Posterior vena cava (tissue), 2 donors: ENCODE measurements at regions not wholly inside any gene's neighbourhood (a gene's known extent, or its start where the extent isn't known, plus 50 kb on each side); places are given as distances from the start of the nearest gene placed in this dataset.

Experiments used
- DNase-seq: peaks from one replicate; pipeline ENCODE4 v3.0.0-alpha.2; 2020; ENCODE audit warnings: low spot score
- intact Hi-C, 2 donors: fragments of 100-400 bp; cut with DNase I; formaldehyde crosslinking; loops; one replicate each; pipeline versions ENCODE4 v1.14.1 to v1.14.2; 2022 to 2023
- donor health status: DM: yes; HTN: yes; CAD: no.
- donor health status: DM: yes; HTN: yes; CAD: no.

- intact Hi-C loops = no loop called here
These were observed 172.3 kb upstream of the TBCA start for GRCh38 chr5:77948476-77948875.

GRCh38 chr5:77947041-77947428 is 170.9 kb upstream of the TBCA start:
- DNase-seq = no peak
- intact Hi-C loops = no loop called here

More at GRCh38 chr5:77948476-77948875, 172.3 kb upstream of the TBCA start:
- no peak for DNase-seq

- intact Hi-C loops = no loop called here
- DNase-seq = no peak
These were observed 170.4 kb upstream of the TBCA start for GRCh38 chr5:77946381-77947040.

GRCh38 chr5:77945874-77946273 is 169.7 kb upstream of the TBCA start:
- intact Hi-C loops = no loop called here
- DNase-seq = no peak

- intact Hi-C loops = no loop called here
- DNase-seq = no peak
These were observed 168.7 kb upstream of the TBCA start for GRCh38 chr5:77944757-77945340.

- DNase-seq = no peak
- intact Hi-C loops = no loop called here
These were observed 167.7 kb upstream of the TBCA start for GRCh38 chr5:77943851-77944250.

GRCh38 chr5:77942578-77943239 is 166.6 kb upstream of the TBCA start:
- intact Hi-C loops = no loop called here
- no peak for DNase-seq

- DNase-seq = no peak
- intact Hi-C loops = no loop called here
These were observed 161.1 kb upstream of the TBCA start for GRCh38 chr5:77937015-77937908.

- intact Hi-C loops = no loop called here
- no peak for DNase-seq
These were observed 160.2 kb upstream of the TBCA start for GRCh38 chr5:77936365-77936693.

- intact Hi-C loops = no loop called here
- no peak for DNase-seq
These were observed 159.6 kb upstream of the TBCA start for GRCh38 chr5:77935506-77936364.

- intact Hi-C loops = no loop called here
- no peak for DNase-seq
These were observed 152.7 kb upstream of the TBCA start for GRCh38 chr5:77928776-77929300.

- intact Hi-C loops = no loop called here
- no peak for DNase-seq
These were observed 150.2 kb upstream of the TBCA start for GRCh38 chr5:77926337-77926736.

- intact Hi-C loops = no loop called here
- DNase-seq = no peak
These were observed 149.4 kb upstream of the TBCA start for GRCh38 chr5:77925503-77925902.

- no peak for DNase-seq
- intact Hi-C loops = no loop called here
These were observed 147.9 kb upstream of the TBCA start for GRCh38 chr5:77924081-77924480.

- intact Hi-C loops = no loop called here
- no peak for DNase-seq
These were observed 147.5 kb upstream of the TBCA start for GRCh38 chr5:77923666-77924065.

- intact Hi-C loops = no loop called here
- DNase-seq = no peak
These were observed 145.1 kb upstream of the TBCA start for GRCh38 chr5:77921094-77921768.

GRCh38 chr5:77920359-77921058 is 144.4 kb upstream of the TBCA start:
- intact Hi-C loops = no loop called here
- DNase-seq = no peak

- DNase-seq = no peak
- intact Hi-C loops = no loop called here
These were observed 139.2 kb upstream of the TBCA start for GRCh38 chr5:77915346-77915745.
